Endodermal cell (in vitro differentiated cells): ENCODE measurements at regions not wholly inside any gene's neighbourhood (a gene's known extent, or its start where the extent isn't known, plus 50 kb on each side); places are given as distances from the start of the nearest gene placed in this dataset.

Experiments used
- DNase-seq: peaks from one replicate; pipeline ENCODE4 v3.0.0-alpha.2; 2017
- H3K27ac ChIP-seq: 2 replicates; pipeline ENCODE4 v1.5.1; 2013; ENCODE audit warnings: mild to moderate bottlenecking, low read depth, low read length, moderate library complexity
- H3K27me3 ChIP-seq: 2 replicates; pipeline ENCODE4 v1.6.1; 2013; ENCODE audit warnings: mild to moderate bottlenecking, low read length, moderate library complexity; ENCODE audit not compliant: insufficient read depth, control insufficient read depth, poor library complexity, severe bottlenecking
- H3K36me3 ChIP-seq: 2 replicates; pipeline ENCODE4 v1.7.0; 2013; ENCODE audit warnings: mild to moderate bottlenecking, low read length, moderate library complexity; ENCODE audit not compliant: control insufficient read depth, insufficient read depth
- H3K4me1 ChIP-seq: one replicate; pipeline ENCODE4 v1.7.0; 2013; ENCODE audit warnings: low read length; ENCODE audit not compliant: control insufficient read depth, insufficient read depth
- H3K4me3 ChIP-seq: 2 replicates; pipeline ENCODE4 v1.5.1; 2013; ENCODE audit warnings: mild to moderate bottlenecking, low read length, moderate library complexity
- H3K9ac ChIP-seq: 2 replicates; pipeline ENCODE4 v1.6.1; 2013; ENCODE audit warnings: mild to moderate bottlenecking, low read length, moderate library complexity; ENCODE audit not compliant: poor library complexity, severe bottlenecking; ENCODE audit errors: extremely low read depth
- H3K9me3 ChIP-seq: 2 replicates; pipeline ENCODE4 v1.6.1; 2013; ENCODE audit warnings: mild to moderate bottlenecking, low read length, moderate library complexity; ENCODE audit not compliant: control insufficient read depth
- H3K27ac Mint-ChIP-seq: 2 replicates; pipeline ENCODE4 v1.8.0; 2020; ENCODE audit warnings: mixed read lengths
- H3K27me3 Mint-ChIP-seq: 2 replicates; pipeline ENCODE4 v1.8.0; 2021; ENCODE audit warnings: mild to moderate bottlenecking, mixed read lengths; ENCODE audit not compliant: insufficient read depth
- H3K36me3 Mint-ChIP-seq: 2 replicates; pipeline ENCODE4 v1.8.0; 2020; ENCODE audit warnings: low read depth, mixed read lengths
- H3K4me1 Mint-ChIP-seq: 2 replicates; pipeline ENCODE4 v1.8.0; 2020; ENCODE audit warnings: mixed read lengths
- H3K4me3 Mint-ChIP-seq: 2 replicates; pipeline ENCODE4 v1.8.0; 2020; ENCODE audit warnings: mild to moderate bottlenecking, moderate library complexity, mixed read lengths
- H3K9me3 Mint-ChIP-seq: 2 replicates; pipeline ENCODE4 v1.8.0; 2020; ENCODE audit warnings: mild to moderate bottlenecking, mixed read lengths
- CTCF ChIP-seq: fragments of 200-600 bp; sonication (generic); conservative IDR thresholded peaks from 2 replicates; pipeline ENCODE4 v1.5.0; 2021; ENCODE audit warnings: antibody characterized with exemption, mild to moderate bottlenecking
- WGBS, 2 experiments: methylation state at CpG; one replicate each; pipeline versions ENCODE4 v1.1.5 to v1.1.7; 2013; ENCODE audit warnings: missing lambda C conversion rate in 2 of 2, mixed read lengths in 1 of 2; ENCODE audit not compliant: insufficient coverage in 1 of 2, insufficient read length in 1 of 2; 5-methylcytosine and 5-hydroxymethylcytosine counted together

GRCh38 chr6:60695232-60695631, 1590.8 kb downstream of the KHDRBS2 start:
- no peaks in the 10 kb centered on the region for H3K27me3 Mint-ChIP-seq
- no peaks in the 10 kb centered on the region for H3K4me1 ChIP-seq

GRCh38 chr6:60687085-60687484, 1598.9 kb downstream of the KHDRBS2 start:
- Mint-ChIP-seq H3K9me3 (no peaks in the 10 kb centered on the region), H3K36me3 (no peaks in the 10 kb centered on the region), H3K4me1 (peaks cover 12% of the 10 kb centered on the region), H3K4me3 (no peak overlapping the region), H3K27ac (no peak overlapping the region), H3K27me3 (no peaks in the 10 kb centered on the region)
- DNase-seq: no peak
- H3K9ac ChIP-seq: no peak overlapping the region
- WGBS, 2 experiments: 82% methylated on average over 1 of the region's 1 CpG; no CpG with 5 or more reads in 1 of the 2 experiments
- H3K27me3 ChIP-seq: no peaks in the 10 kb centered on the region
- no peaks in the 10 kb centered on the region for H3K36me3 ChIP-seq
- no peak overlapping the region for H3K27ac ChIP-seq
- no peak overlapping the region for H3K4me3 ChIP-seq
- H3K9me3 ChIP-seq: no peaks in the 10 kb centered on the region
- no peaks in the 10 kb centered on the region for H3K4me1 ChIP-seq
- no peak for TF ChIP-seq CTCF

More at GRCh38 chr6:60695232-60695631, 1590.8 kb downstream of the KHDRBS2 start:
- H3K27me3 ChIP-seq: no peaks in the 10 kb centered on the region
- Mint-ChIP-seq H3K36me3 (no peaks in the 10 kb centered on the region), H3K4me3 (no peak overlapping the region), H3K9me3 (peaks cover 4% of the 10 kb centered on the region), H3K4me1 (peaks cover 4% of the 10 kb centered on the region), H3K27ac (no peak overlapping the region)
- H3K4me3 ChIP-seq: no peak overlapping the region
- no peak overlapping the region for H3K27ac ChIP-seq
- no peaks in the 10 kb centered on the region for H3K36me3 ChIP-seq
- no peak for DNase-seq
- WGBS, 2 experiments: 90 to 100% methylated on average over 1 to 4 of the region's 4 CpGs
- H3K9ac ChIP-seq: no peak overlapping the region
- TF ChIP-seq CTCF: no peak
- peaks cover 8% of the 10 kb centered on the region for H3K9me3 ChIP-seq

GRCh38 chr6:60681806-60682205, 1604.2 kb downstream of the KHDRBS2 start:
- Mint-ChIP-seq H3K9me3 (no peaks in the 10 kb centered on the region), H3K4me1 (no peaks in the 10 kb centered on the region)

More at GRCh38 chr6:60681806-60682205, 1604.2 kb downstream of the KHDRBS2 start:
- no peaks in the 10 kb centered on the region for H3K9me3 ChIP-seq
- Mint-ChIP-seq H3K27ac (no peak overlapping the region), H3K27me3 (no peaks in the 10 kb centered on the region), H3K4me3 (no peak overlapping the region), H3K36me3 (no peaks in the 10 kb centered on the region)
- no peak overlapping the region for H3K27ac ChIP-seq
- H3K36me3 ChIP-seq: no peaks in the 10 kb centered on the region
- no peaks in the 10 kb centered on the region for H3K27me3 ChIP-seq
- no peak overlapping the region for H3K9ac ChIP-seq
- H3K4me1 ChIP-seq: no peaks in the 10 kb centered on the region
- no peak for TF ChIP-seq CTCF
- H3K4me3 ChIP-seq: no peak overlapping the region
- DNase-seq: no peak
